ENCODE measurements at regions not wholly inside any gene's neighbourhood (a gene's known extent, or its start where the extent isn't known, plus 50 kb on each side); places are given as distances from the start of the nearest gene placed in this dataset.

GRCh38 chr13:22372261-22372660 is 701.4 kb downstream of the FGF9 start:
- TF ChIP-seq CTCF (IDR thresholded peaks at IDR 0.05), result no peak
- no peak for TF ChIP-seq POLR2A (IDR thresholded peaks at IDR 0.05)

All from testis (tissue), 2 donors.